Astrocyte (in vitro differentiated cells and primary cell): ENCODE measurements at regions not wholly inside any gene's neighbourhood (a gene's known extent, or its start where the extent isn't known, plus 50 kb on each side); places are given as distances from the start of the nearest gene placed in this dataset.

Experiments used
- EZH2 ChIP-seq: IDR thresholded peaks from 2 replicates; pipeline ENCODE4 v1.6.1; 2012; ENCODE audit warnings: mild to moderate bottlenecking, low read length, inconsistent platforms; ENCODE audit not compliant: insufficient read depth
- TF ChIP-seq, protein P1 (sequence below): IDR thresholded peaks from 2 replicates; pipeline ENCODE4 v1.5.1; 2011; ENCODE audit warnings: low read depth, mild to moderate bottlenecking, inconsistent platforms, low read length, moderate library complexity; ENCODE audit not compliant: insufficient read depth

DNA sequence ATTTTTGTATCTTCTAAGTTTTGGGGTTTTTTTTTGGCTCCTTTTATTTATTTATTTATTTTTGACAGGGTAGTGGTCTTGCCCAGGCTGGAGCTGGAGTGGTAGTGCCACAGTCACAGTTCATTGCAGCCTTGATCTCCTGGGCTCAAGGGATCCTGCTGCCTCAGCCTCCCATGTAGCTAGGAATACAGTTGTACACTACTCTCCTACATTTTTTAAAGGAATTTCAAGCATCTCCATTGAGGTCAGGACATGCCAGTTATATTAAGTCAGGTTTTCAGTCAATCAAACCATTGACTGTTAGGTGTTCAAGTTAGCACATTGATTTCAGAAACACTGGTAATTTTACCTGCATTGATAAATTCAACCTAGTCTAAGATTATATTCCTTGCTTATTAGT lies 480.5 kb upstream of the SPRY2 start:
- TF ChIP-seq, protein P1, sequence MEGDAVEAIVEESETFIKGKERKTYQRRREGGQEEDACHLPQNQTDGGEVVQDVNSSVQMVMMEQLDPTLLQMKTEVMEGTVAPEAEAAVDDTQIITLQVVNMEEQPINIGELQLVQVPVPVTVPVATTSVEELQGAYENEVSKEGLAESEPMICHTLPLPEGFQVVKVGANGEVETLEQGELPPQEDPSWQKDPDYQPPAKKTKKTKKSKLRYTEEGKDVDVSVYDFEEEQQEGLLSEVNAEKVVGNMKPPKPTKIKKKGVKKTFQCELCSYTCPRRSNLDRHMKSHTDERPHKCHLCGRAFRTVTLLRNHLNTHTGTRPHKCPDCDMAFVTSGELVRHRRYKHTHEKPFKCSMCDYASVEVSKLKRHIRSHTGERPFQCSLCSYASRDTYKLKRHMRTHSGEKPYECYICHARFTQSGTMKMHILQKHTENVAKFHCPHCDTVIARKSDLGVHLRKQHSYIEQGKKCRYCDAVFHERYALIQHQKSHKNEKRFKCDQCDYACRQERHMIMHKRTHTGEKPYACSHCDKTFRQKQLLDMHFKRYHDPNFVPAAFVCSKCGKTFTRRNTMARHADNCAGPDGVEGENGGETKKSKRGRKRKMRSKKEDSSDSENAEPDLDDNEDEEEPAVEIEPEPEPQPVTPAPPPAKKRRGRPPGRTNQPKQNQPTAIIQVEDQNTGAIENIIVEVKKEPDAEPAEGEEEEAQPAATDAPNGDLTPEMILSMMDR: no peak
- no peak for TF ChIP-seq EZH2
